RWPE2 (cell line): ENCODE measurements at regions not wholly inside any gene's neighbourhood (a gene's known extent, or its start where the extent isn't known, plus 50 kb on each side); places are given as distances from the start of the nearest gene placed in this dataset.

ENCODE experiments used
- ATAC-seq: fragments of 200-7000 bp; cut with Tn5 transposase; 3 replicates; pipeline ENCODE4 v1.9.1; 2021; ENCODE audit warnings: low read depth
- DNase-seq: peaks from one replicate; pipeline ENCODE4 v3.0.0-alpha.2; 2020; ENCODE audit warnings: low spot score
- H3K27ac ChIP-seq: fragments of 450-650 bp; 2 replicates; pipeline ENCODE4 v1.5.1; 2017; ENCODE audit warnings: mild to moderate bottlenecking; ENCODE audit not compliant: poor library complexity, severe bottlenecking
- H3K27me3 ChIP-seq: fragments of 250-450 bp; sonication (Bioruptor Pico); 2 replicates; pipeline ENCODE4 v1.5.1; 2021; ENCODE audit warnings: mild to moderate bottlenecking, moderate library complexity; ENCODE audit not compliant: insufficient read depth, poor library complexity, severe bottlenecking
- H3K36me3 ChIP-seq: fragments of 250-450 bp; sonication (Bioruptor Pico); 2 replicates; pipeline ENCODE4 v1.5.1; 2020; ENCODE audit warnings: low read depth, mild to moderate bottlenecking, moderate library complexity
- H3K4me1 ChIP-seq: fragments of 250-450 bp; sonication (Bioruptor Pico); 2 replicates; pipeline ENCODE4 v1.5.1; 2021; ENCODE audit warnings: mild to moderate bottlenecking, moderate library complexity; ENCODE audit not compliant: insufficient read depth, poor library complexity, severe bottlenecking
- H3K4me3 ChIP-seq: fragments of 250-450 bp; sonication (Bioruptor Pico); 2 replicates; pipeline ENCODE4 v1.5.1; 2021; ENCODE audit warnings: mild to moderate bottlenecking, moderate library complexity; ENCODE audit not compliant: severe bottlenecking
- H3K9me3 ChIP-seq: fragments of 250-450 bp; sonication (Bioruptor Pico); 2 replicates; pipeline ENCODE4 v1.5.1; 2021; ENCODE audit warnings: mild to moderate bottlenecking, moderate library complexity; ENCODE audit not compliant: severe bottlenecking
- TF ChIP-seq, protein P1 (sequence below): fragments of 450-650 bp; IDR thresholded peaks from one replicate; pipeline ENCODE4 v1.5.1; 2017; ENCODE audit warnings: mild to moderate bottlenecking, moderate library complexity; ENCODE audit not compliant: poor library complexity, severe bottlenecking

DNA sequence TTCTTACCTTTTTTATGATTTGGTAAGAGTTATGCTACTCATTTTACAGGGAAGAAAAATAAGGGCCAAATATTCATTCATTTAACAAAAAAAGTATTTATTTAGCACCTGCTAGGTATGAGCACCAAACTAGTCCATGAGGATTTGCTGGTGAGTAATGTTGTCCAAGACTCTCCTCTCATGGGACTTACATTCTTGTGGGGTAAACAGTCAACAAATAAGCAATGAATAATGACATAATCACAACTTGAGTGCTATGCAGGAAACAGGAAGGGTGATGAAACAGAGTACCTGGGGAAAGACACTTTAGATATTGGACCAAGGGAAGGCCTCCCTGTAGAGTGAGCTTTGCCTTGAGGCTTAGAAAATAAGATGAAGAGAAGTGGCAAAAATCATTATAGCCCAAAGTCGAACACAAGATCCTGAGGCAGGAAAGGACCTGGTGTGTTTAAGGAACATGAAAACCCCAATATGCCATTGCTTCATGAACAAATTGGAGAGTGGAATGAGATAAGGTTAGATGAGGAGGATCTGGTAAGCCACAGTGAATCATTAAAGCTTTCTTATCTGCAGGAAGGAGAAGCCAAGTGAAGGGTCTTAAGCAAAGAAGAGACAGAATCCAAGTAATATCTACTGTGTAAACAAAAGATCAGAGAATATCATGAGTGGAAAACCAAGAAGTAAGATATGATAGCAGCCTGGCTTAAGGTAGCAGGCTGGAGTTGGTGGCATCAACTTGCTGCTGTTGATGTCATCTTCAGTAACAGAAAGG lies 294.5 kb upstream of the NBEA start:
- Histone ChIP-seq H3K27me3 (no peaks in the 10 kb centered on the region), H3K4me3 (no peak overlapping the region), H3K36me3 (no peaks in the 10 kb centered on the region), H3K27ac (no peak overlapping the region), H3K4me1 (no peaks in the 10 kb centered on the region), H3K9me3 (no peaks in the 10 kb centered on the region)
- DNase-seq (no peak), ATAC-seq (no peak)
- TF ChIP-seq, protein P1, sequence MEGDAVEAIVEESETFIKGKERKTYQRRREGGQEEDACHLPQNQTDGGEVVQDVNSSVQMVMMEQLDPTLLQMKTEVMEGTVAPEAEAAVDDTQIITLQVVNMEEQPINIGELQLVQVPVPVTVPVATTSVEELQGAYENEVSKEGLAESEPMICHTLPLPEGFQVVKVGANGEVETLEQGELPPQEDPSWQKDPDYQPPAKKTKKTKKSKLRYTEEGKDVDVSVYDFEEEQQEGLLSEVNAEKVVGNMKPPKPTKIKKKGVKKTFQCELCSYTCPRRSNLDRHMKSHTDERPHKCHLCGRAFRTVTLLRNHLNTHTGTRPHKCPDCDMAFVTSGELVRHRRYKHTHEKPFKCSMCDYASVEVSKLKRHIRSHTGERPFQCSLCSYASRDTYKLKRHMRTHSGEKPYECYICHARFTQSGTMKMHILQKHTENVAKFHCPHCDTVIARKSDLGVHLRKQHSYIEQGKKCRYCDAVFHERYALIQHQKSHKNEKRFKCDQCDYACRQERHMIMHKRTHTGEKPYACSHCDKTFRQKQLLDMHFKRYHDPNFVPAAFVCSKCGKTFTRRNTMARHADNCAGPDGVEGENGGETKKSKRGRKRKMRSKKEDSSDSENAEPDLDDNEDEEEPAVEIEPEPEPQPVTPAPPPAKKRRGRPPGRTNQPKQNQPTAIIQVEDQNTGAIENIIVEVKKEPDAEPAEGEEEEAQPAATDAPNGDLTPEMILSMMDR, result no peak

DNA sequence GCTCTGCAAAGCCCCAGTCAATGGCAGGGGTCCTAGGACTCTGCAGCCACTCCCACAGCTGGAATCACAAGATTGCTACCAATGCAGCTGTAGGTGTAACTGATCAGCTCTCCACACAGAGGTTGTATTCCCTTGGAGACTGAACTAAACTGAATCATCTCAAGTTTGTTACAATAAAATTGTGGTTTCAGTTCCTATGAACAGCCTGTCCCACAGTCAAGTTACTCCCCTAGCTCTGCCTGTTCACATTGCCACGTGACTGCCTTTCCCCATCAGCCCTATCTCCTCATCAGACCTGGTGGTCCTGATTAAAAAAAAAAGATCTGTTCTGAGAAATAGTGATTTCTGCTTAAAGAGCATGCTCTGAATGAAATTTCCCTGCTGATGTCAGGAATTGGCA lies 287.9 kb upstream of the NBEA start:
- DNase-seq (no peak), ATAC-seq (no peak)
- Histone ChIP-seq H3K27ac (no peak overlapping the region), H3K27me3 (no peaks in the 10 kb centered on the region), H3K9me3 (no peaks in the 10 kb centered on the region), H3K4me1 (no peaks in the 10 kb centered on the region), H3K36me3 (no peaks in the 10 kb centered on the region), H3K4me3 (no peak overlapping the region)
- TF ChIP-seq, protein P1, result no peak

DNA sequence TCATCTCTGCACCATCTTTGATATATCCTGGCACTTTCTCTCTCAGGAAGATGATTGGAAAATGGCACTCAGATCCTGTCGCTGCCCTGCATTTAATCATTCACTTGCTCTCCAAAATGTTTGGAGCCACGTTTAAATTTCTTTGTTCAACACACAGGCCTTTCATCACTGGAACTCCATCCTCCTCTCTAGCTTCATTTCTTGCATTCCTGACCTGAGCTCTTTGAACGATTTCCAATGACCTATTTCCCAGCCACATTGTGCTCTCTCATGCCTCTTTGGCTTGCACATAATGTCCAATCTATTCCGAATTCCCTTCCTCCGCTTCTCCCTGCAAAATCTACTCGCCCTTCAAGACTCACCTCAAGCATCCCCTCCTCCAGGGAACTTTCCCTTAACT lies 287.4 kb upstream of the NBEA start:
- no peaks in the 10 kb centered on the region for H3K4me1 ChIP-seq
- no peak overlapping the region for H3K4me3 ChIP-seq
- DNase-seq (no peak), ATAC-seq (no peak)
- no peak overlapping the region for H3K27ac ChIP-seq
- H3K36me3 ChIP-seq, result no peaks in the 10 kb centered on the region
- no peaks in the 10 kb centered on the region for H3K9me3 ChIP-seq
- TF ChIP-seq, protein P1, result no peak
- no peaks in the 10 kb centered on the region for H3K27me3 ChIP-seq

DNA sequence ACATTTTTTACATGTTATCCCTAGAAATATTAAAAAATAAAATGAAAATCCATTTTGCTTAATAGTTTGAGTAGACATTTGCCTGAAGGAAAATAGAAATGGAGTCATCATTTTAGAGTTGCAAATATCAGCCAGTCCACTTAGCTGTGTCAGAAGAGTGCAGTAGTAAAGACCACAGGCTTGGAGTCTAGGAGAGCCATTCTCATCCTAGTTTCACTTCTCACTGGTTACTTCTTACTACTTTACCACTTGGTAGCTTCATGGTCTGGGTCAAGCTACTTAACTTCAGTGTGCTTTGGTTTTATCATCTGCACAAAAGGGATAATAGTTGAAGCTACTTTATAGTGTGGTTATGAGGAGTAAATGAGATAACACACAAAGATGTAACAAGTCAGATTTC lies 286.5 kb upstream of the NBEA start:
- H3K9me3 ChIP-seq, result no peaks in the 10 kb centered on the region
- H3K4me1 ChIP-seq, result no peaks in the 10 kb centered on the region
- TF ChIP-seq, protein P1, result no peak
- DNase-seq (no peak), ATAC-seq (no peak)
- H3K27me3 ChIP-seq, result no peaks in the 10 kb centered on the region
- H3K27ac ChIP-seq, result no peak overlapping the region
- H3K36me3 ChIP-seq, result no peaks in the 10 kb centered on the region
- no peak overlapping the region for H3K4me3 ChIP-seq

DNA sequence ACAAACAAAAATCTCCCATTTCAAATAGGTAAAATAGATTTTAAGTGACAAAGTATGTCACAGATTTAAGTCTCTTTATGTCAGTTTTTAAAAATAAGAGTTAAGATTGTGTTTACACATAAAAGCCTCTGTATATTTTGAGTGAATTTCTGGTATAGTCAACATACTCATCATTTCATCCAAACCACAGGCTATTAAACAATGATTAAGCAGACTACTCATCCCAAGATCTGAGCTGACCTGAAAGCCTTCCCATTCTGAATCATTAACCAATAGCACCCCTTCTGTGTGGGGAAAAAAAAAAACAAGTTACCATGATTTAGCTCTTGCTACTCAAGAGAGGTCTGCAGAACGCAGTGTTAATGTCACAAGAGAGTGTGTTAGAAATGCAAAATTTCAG lies 284.4 kb upstream of the NBEA start:
- TF ChIP-seq, protein P1, result no peak
- ATAC-seq (peak; percentile 86), DNase-seq (no peak)
- no peaks in the 10 kb centered on the region for H3K36me3 ChIP-seq
- H3K4me1 ChIP-seq, result no peaks in the 10 kb centered on the region
- H3K9me3 ChIP-seq, result no peaks in the 10 kb centered on the region
- H3K27ac ChIP-seq, result no peak overlapping the region
- H3K27me3 ChIP-seq, result no peaks in the 10 kb centered on the region
- no peak overlapping the region for H3K4me3 ChIP-seq
